ENCODE measurements at regions not wholly inside any gene's neighbourhood (a gene's known extent, or its start where the extent isn't known, plus 50 kb on each side); places are given as distances from the start of the nearest gene placed in this dataset.
A peak's percentile ranks its signal among the peaks of the same experiment; 100 is the strongest.

GRCh38 chr2:401019-401679, 113.3 kb upstream of the ALKAL2 start:
- intact Hi-C loops (cut with DNase I): no loop called here
- Histone ChIP-seq H3K4me1 (no peaks in the 10 kb centered on the region), H3K4me3 (no peak overlapping the region), H3K9me3 (peaks cover 0 to 11% (median 0%) of the 10 kb centered on the region in 3 donors), H3K27me3 (no peaks in the 10 kb centered on the region), H3K27ac (peak overlapping the region in 3 of 4 donors; percentile 5 to 50 (median 37)), H3K36me3 (replicated peaks in 1 of 2; ENCODE audit: insufficient read depth in 1 of 2, low read depth in 2 of 2) (no peaks in the 10 kb centered on the region)
- TF ChIP-seq POLR2A (IDR thresholded peaks at IDR 0.05) (no peak), CTCF (IDR thresholded peaks at IDR 0.05) (peak in 1 of 7 experiments; percentile 3)
- ATAC-seq (peak; percentile 86), DNase-seq (peak; percentile 38 to 64 (median 52))
- 50 to 65% methylated on average over 14 of the region's 14 CpGs for WGBS, 2 donors

- Histone ChIP-seq H3K27ac (no peak overlapping the region), H3K27me3 (no peaks in the 10 kb centered on the region), H3K36me3 (replicated peaks in 1 of 2; ENCODE audit: insufficient read depth in 1 of 2, low read depth in 2 of 2) (no peaks in the 10 kb centered on the region), H3K4me3 (no peak overlapping the region), H3K9me3 (no peaks in the 10 kb centered on the region), H3K4me1 (no peaks in the 10 kb centered on the region)
- intact Hi-C loops (cut with DNase I): no loop called here
- ATAC-seq: no peak
- 88 to 92% methylated on average over 9 of the region's 9 CpGs for WGBS, 2 donors
- no peak for TF ChIP-seq CTCF (IDR thresholded peaks at IDR 0.05)
- TF ChIP-seq POLR2A (IDR thresholded peaks at IDR 0.05): no peak
- no peak for DNase-seq
These were observed 110.0 kb upstream of the ALKAL2 start for GRCh38 chr2:397926-398325.

GRCh38 chr2:397521-397920, 109.6 kb upstream of the ALKAL2 start:
- DNase-seq: no peak
- intact Hi-C loops (cut with DNase I): no loop called here
- H3K9me3 ChIP-seq: no peaks in the 10 kb centered on the region
- H3K27ac ChIP-seq: no peak overlapping the region
- H3K36me3 ChIP-seq (replicated peaks in 1 of 2; ENCODE audit: insufficient read depth in 1 of 2, low read depth in 2 of 2): no peaks in the 10 kb centered on the region
- no peak overlapping the region for H3K4me3 ChIP-seq
- WGBS, 2 donors: 85% methylated on average over 14 of the region's 14 CpGs
- H3K27me3 ChIP-seq: no peaks in the 10 kb centered on the region
- no peak for ATAC-seq
- TF ChIP-seq POLR2A (IDR thresholded peaks at IDR 0.05) (no peak), CTCF (IDR thresholded peaks at IDR 0.05) (no peak)
- no peaks in the 10 kb centered on the region for H3K4me1 ChIP-seq

- Histone ChIP-seq H3K36me3 (replicated peaks in 1 of 2; ENCODE audit: insufficient read depth in 1 of 2, low read depth in 2 of 2) (no peaks in the 10 kb centered on the region), H3K27ac (no peak overlapping the region), H3K4me1 (no peaks in the 10 kb centered on the region), H3K4me3 (no peak overlapping the region), H3K9me3 (no peaks in the 10 kb centered on the region), H3K27me3 (no peaks in the 10 kb centered on the region)
- intact Hi-C loops (cut with DNase I): no loop called here
- no peak for ATAC-seq
- 84 to 86% methylated on average over 11 of the region's 11 CpGs for WGBS, 2 donors
- TF ChIP-seq CTCF (IDR thresholded peaks at IDR 0.05) (no peak), POLR2A (IDR thresholded peaks at IDR 0.05) (no peak)
- DNase-seq: no peak
These were observed 109.0 kb upstream of the ALKAL2 start for GRCh38 chr2:396903-397302.

GRCh38 chr2:395886-396285, 108.0 kb upstream of the ALKAL2 start:
- Histone ChIP-seq H3K27ac (no peak overlapping the region), H3K9me3 (no peaks in the 10 kb centered on the region), H3K4me3 (no peak overlapping the region), H3K36me3 (replicated peaks in 1 of 2; ENCODE audit: insufficient read depth in 1 of 2, low read depth in 2 of 2) (no peaks in the 10 kb centered on the region), H3K4me1 (no peaks in the 10 kb centered on the region), H3K27me3 (no peaks in the 10 kb centered on the region)
- TF ChIP-seq CTCF (IDR thresholded peaks at IDR 0.05): no peak
- intact Hi-C loops (cut with DNase I): no loop called here
- ATAC-seq (no peak), DNase-seq (no peak)
- WGBS, 2 donors: 78 to 82% methylated on average over 8 to 12 of the region's 12 CpGs

All from body of pancreas (tissue), 4 donors.